Keratinocyte (primary cell): ENCODE measurements at regions not wholly inside any gene's neighbourhood (a gene's known extent, or its start where the extent isn't known, plus 50 kb on each side); places are given as distances from the start of the nearest gene placed in this dataset.

ENCODE experiments used
- DNase-seq: peaks from one replicate; pipeline ENCODE4 v3.0.0-alpha.2; 2011; ENCODE audit warnings: low read depth, missing footprints, low spot score
- FAIRE-seq: peaks from 2 replicates; lab custom pipeline; 2011; peaks lifted over from hg19 to GRCh38; lab: Jason Lieb, UNC
- H2AFZ ChIP-seq: 2 replicates; pipeline ENCODE4 v1.6.0; 2012; ENCODE audit warnings: low read length, control low read depth, inconsistent platforms; ENCODE audit not compliant: control insufficient read depth
- H3K27ac ChIP-seq: 2 replicates; pipeline ENCODE4 v1.5.1; 2011; ENCODE audit warnings: low read length; ENCODE audit not compliant: control insufficient read depth, insufficient read depth
- H3K27me3 ChIP-seq: 3 replicates; pipeline ENCODE4 v1.6.0; 2011; ENCODE audit warnings: low read length; ENCODE audit not compliant: control insufficient read depth, insufficient read depth; ENCODE audit errors: extremely low read depth
- H3K36me3 ChIP-seq, 2 experiments: 2 replicates in 1 of 2; 3 replicates in 1 of 2; pipeline ENCODE4 v1.5.1; 2011; ENCODE audit warnings: low read length in 2 of 2, mild to moderate bottlenecking in 1 of 2; ENCODE audit not compliant: control insufficient read depth in 2 of 2, insufficient read depth in 2 of 2; ENCODE audit errors: extremely low read depth in 1 of 2
- H3K4me1 ChIP-seq: 3 replicates; pipeline ENCODE4 v1.5.1; 2011; ENCODE audit warnings: low read length; ENCODE audit not compliant: control insufficient read depth, insufficient read depth; ENCODE audit errors: extremely low read depth
- H3K4me2 ChIP-seq: 3 replicates; pipeline ENCODE4 v1.6.0; 2011; ENCODE audit warnings: low read depth, low read length; ENCODE audit not compliant: control insufficient read depth, insufficient read depth; ENCODE audit errors: extremely low read depth
- H3K4me3 ChIP-seq, 3 experiments: fragments of 200-600 bp in 1 of 3; sonication (generic) in 1 of 3; 2 replicates in 2 of 3; 3 replicates in 1 of 3; pipeline ENCODE4 v1.5.1; 2011 to 2016; ENCODE audit warnings: low read length in 3 of 3, mild to moderate bottlenecking in 3 of 3, control low read depth in 2 of 3, inconsistent platforms in 1 of 3, low read depth in 1 of 3, mixed read lengths in 1 of 3, mixed run types in 1 of 3, moderate library complexity in 1 of 3; ENCODE audit not compliant: control insufficient read depth in 2 of 3, insufficient read depth in 2 of 3; ENCODE audit errors: extremely low read depth in 1 of 3
- H3K79me2 ChIP-seq: 2 replicates; pipeline ENCODE4 v1.6.0; 2012; ENCODE audit warnings: low read length; ENCODE audit not compliant: control insufficient read depth, insufficient read depth
- H3K9ac ChIP-seq: 3 replicates; pipeline ENCODE4 v1.6.0; 2011; ENCODE audit warnings: low read length; ENCODE audit not compliant: control insufficient read depth, insufficient read depth; ENCODE audit errors: extremely low read depth
- H3K9me1 ChIP-seq: 3 replicates; pipeline ENCODE4 v1.6.0; 2011; ENCODE audit warnings: low read length; ENCODE audit not compliant: control insufficient read depth, insufficient read depth; ENCODE audit errors: extremely low read depth
- H3K9me3 ChIP-seq: 2 replicates; pipeline ENCODE4 v1.5.1; 2012; ENCODE audit warnings: low read depth, low read length; ENCODE audit not compliant: control insufficient read depth
- H4K20me1 ChIP-seq: 3 replicates; pipeline ENCODE4 v1.6.0; 2011; ENCODE audit warnings: low read length; ENCODE audit not compliant: control insufficient read depth, insufficient read depth; ENCODE audit errors: extremely low read depth
- EZH2 ChIP-seq: IDR thresholded peaks from one replicate; pipeline ENCODE4 v1.6.1; 2012; ENCODE audit warnings: inconsistent platforms, mild to moderate bottlenecking, low read length, moderate library complexity
- dilution Hi-C: fragments of 300-500 bp; cut with MboI; formaldehyde crosslinking; loops from one replicate; pipeline ENCODE4 v1.7.0; 2020; ENCODE audit warnings: low sequenced_read_pairs; ENCODE audit not compliant: extremely low pct_ligation_motif_present
- TF ChIP-seq, protein P1 (sequence below), 3 experiments: IDR thresholded peaks in 1 of 3; conservative IDR thresholded peaks in 1 of 3; optimal IDR thresholded peaks in 1 of 3; 2 replicates in 2 of 3; 3 replicates in 1 of 3; pipeline versions ENCODE3 to v1.5.1; 2011; ENCODE audit warnings: low read length in 3 of 3, mild to moderate bottlenecking in 3 of 3, moderate library complexity in 2 of 3, control low read depth in 1 of 3, inconsistent platforms in 1 of 3; ENCODE audit not compliant: insufficient read depth in 2 of 3; ENCODE audit errors: extremely low read depth in 1 of 3

DNA sequence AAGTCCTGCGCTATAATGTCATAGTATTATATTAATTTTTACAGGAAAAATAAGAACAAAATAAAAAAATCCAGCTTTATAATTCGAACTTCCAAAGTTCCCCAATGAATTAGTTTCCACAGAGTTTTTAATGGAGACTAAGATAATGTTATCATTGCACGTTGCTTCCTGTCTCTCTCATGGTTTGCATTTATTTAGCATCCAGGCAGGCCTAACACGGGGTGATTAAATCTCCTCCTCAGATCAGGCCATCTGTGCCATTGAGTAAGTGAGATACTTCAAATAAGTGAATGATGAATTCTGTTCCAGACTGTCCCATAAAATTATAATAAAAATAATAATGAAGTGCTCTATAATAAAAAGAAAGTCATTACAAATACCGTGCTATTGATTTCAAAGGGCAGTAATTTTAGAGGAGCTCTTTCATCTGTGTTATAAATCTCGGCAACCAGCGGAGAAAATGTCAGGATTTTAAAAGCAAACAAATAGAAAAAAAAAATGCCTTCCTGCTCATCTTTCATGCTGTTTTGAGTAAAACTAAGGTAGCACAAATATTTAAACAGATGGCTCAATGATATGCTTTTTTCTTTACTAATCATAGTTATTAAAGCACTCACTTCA lies 570.6 kb upstream of the ZNF608 start:
- Histone ChIP-seq H3K4me3 (no peak overlapping the region), H3K27me3 (no peaks in the 10 kb centered on the region), H2AFZ (no peak overlapping the region), H3K27ac (no peak overlapping the region), H3K4me2 (no peak overlapping the region), H3K79me2 (no peaks in the 10 kb centered on the region), H3K36me3 (no peaks in the 10 kb centered on the region), H3K9ac (no peak overlapping the region), H3K4me1 (peaks cover 3% of the 10 kb centered on the region), H4K20me1 (no peaks in the 10 kb centered on the region), H3K9me3 (peaks cover 4% of the 10 kb centered on the region), H3K9me1 (no peaks in the 10 kb centered on the region)
- dilution Hi-C loops = no loop called here
- DNase-seq = no peak
- FAIRE-seq = no peak
- TF ChIP-seq EZH2 = no peak
- TF ChIP-seq, protein P1, sequence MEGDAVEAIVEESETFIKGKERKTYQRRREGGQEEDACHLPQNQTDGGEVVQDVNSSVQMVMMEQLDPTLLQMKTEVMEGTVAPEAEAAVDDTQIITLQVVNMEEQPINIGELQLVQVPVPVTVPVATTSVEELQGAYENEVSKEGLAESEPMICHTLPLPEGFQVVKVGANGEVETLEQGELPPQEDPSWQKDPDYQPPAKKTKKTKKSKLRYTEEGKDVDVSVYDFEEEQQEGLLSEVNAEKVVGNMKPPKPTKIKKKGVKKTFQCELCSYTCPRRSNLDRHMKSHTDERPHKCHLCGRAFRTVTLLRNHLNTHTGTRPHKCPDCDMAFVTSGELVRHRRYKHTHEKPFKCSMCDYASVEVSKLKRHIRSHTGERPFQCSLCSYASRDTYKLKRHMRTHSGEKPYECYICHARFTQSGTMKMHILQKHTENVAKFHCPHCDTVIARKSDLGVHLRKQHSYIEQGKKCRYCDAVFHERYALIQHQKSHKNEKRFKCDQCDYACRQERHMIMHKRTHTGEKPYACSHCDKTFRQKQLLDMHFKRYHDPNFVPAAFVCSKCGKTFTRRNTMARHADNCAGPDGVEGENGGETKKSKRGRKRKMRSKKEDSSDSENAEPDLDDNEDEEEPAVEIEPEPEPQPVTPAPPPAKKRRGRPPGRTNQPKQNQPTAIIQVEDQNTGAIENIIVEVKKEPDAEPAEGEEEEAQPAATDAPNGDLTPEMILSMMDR (optimal IDR thresholded peaks at IDR 0.05 in 1 of 3, IDR thresholded peaks at IDR 0.05 in 1 of 3, conservative IDR thresholded peaks at IDR 0.05 in 1 of 3; ENCODE audit: extremely low read depth in 1 of 3, insufficient read depth in 2 of 3, low read length in 3 of 3) = no peak

GRCh38 chr5:125317536-125317995 lies 571.1 kb upstream of the ZNF608 start:
- no peak overlapping the region for H3K9ac ChIP-seq
- no peaks in the 10 kb centered on the region for H3K27me3 ChIP-seq
- no peaks in the 10 kb centered on the region for H3K79me2 ChIP-seq
- dilution Hi-C loops = no loop called here
- H3K36me3 ChIP-seq = no peaks in the 10 kb centered on the region
- no peaks in the 10 kb centered on the region for H3K4me1 ChIP-seq
- H3K9me3 ChIP-seq = peaks cover 2% of the 10 kb centered on the region
- no peak overlapping the region for H3K27ac ChIP-seq
- TF ChIP-seq EZH2 = no peak
- TF ChIP-seq, protein P1 (optimal IDR thresholded peaks at IDR 0.05 in 1 of 3, IDR thresholded peaks at IDR 0.05 in 1 of 3, conservative IDR thresholded peaks at IDR 0.05 in 1 of 3; ENCODE audit: extremely low read depth in 1 of 3, insufficient read depth in 2 of 3, low read length in 3 of 3) = no peak
- H3K4me2 ChIP-seq = no peak overlapping the region
- FAIRE-seq = no peak
- H2AFZ ChIP-seq = no peak overlapping the region
- H3K4me3 ChIP-seq = no peak overlapping the region
- no peak for DNase-seq
- no peaks in the 10 kb centered on the region for H3K9me1 ChIP-seq
- no peaks in the 10 kb centered on the region for H4K20me1 ChIP-seq
